ENCODE measurements at regions not wholly inside any gene's neighbourhood (a gene's known extent, or its start where the extent isn't known, plus 50 kb on each side); places are given as distances from the start of the nearest gene placed in this dataset.

DNA sequence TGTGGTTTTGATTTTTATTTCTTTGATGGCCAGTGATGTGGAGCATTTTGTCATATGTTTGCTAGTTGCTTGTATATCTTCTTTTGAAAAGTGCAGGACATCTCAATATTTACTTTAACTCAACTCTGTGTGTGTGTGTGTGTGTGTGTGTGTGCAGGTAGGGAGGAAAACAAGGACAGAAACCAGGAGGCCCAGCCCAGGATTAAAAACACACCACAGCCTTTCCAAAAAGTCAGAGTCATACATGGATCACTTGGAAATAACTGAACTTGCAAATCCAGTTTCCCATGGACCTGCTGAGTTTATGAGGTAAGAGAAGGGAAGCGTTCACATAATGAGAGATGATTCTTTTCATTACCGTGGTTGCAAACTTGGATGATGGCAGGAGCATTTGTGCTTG lies 189.9 kb upstream of the LYZL1 start:
- Mint-ChIP-seq H3K9me3 (ENCODE audit: unreplicated experiment) (peaks cover 3% of the 10 kb centered on the region), H3K4me1 (ENCODE audit: low read depth, unreplicated experiment) (peaks cover 6% of the 10 kb centered on the region), H3K27me3 (ENCODE audit: low read depth, unreplicated experiment) (no peaks in the 10 kb centered on the region), H3K4me3 (ENCODE audit: unreplicated experiment) (no peak overlapping the region), H3K36me3 (ENCODE audit: low read depth, unreplicated experiment) (peaks cover under 1% of the 10 kb centered on the region), H3K27ac (ENCODE audit: unreplicated experiment) (no peak overlapping the region)
- DNase-seq (ENCODE audit: low read depth), result no peak
- Histone ChIP-seq H3K4me3 (ENCODE audit: insufficient read depth, low read depth, low read length) (no peak overlapping the region), H3K79me2 (ENCODE audit: insufficient read depth, low read length) (no peaks in the 10 kb centered on the region), H3K4me1 (ENCODE audit: insufficient read depth, low read length) (no peaks in the 10 kb centered on the region), H3K27me3 (ENCODE audit: insufficient read depth, low read length) (peaks cover 3% of the 10 kb centered on the region), H4K20me1 (ENCODE audit: insufficient read depth, low read length) (no peaks in the 10 kb centered on the region), H3K9ac (ENCODE audit: low read length) (no peak overlapping the region), H3K36me3 (ENCODE audit: insufficient read depth, low read length) (no peaks in the 10 kb centered on the region), H3K4me2 (ENCODE audit: low read length) (no peak overlapping the region), H3K27ac (ENCODE audit: low read depth, low read length) (no peak overlapping the region), H3K9me3 (ENCODE audit: insufficient read depth, low read depth, low read length) (no peaks in the 10 kb centered on the region), H2AFZ (ENCODE audit: low read depth, low read length) (no peak overlapping the region)
- no peak for TF ChIP-seq EZH2 (IDR thresholded peaks at IDR 0.05; ENCODE audit: insufficient read depth, low read length)
- TF ChIP-seq, protein P1, sequence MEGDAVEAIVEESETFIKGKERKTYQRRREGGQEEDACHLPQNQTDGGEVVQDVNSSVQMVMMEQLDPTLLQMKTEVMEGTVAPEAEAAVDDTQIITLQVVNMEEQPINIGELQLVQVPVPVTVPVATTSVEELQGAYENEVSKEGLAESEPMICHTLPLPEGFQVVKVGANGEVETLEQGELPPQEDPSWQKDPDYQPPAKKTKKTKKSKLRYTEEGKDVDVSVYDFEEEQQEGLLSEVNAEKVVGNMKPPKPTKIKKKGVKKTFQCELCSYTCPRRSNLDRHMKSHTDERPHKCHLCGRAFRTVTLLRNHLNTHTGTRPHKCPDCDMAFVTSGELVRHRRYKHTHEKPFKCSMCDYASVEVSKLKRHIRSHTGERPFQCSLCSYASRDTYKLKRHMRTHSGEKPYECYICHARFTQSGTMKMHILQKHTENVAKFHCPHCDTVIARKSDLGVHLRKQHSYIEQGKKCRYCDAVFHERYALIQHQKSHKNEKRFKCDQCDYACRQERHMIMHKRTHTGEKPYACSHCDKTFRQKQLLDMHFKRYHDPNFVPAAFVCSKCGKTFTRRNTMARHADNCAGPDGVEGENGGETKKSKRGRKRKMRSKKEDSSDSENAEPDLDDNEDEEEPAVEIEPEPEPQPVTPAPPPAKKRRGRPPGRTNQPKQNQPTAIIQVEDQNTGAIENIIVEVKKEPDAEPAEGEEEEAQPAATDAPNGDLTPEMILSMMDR (IDR thresholded peaks at IDR 0.05; ENCODE audit: insufficient read depth, low read depth, low read length), result no peak
- no peak for FAIRE-seq

DNA sequence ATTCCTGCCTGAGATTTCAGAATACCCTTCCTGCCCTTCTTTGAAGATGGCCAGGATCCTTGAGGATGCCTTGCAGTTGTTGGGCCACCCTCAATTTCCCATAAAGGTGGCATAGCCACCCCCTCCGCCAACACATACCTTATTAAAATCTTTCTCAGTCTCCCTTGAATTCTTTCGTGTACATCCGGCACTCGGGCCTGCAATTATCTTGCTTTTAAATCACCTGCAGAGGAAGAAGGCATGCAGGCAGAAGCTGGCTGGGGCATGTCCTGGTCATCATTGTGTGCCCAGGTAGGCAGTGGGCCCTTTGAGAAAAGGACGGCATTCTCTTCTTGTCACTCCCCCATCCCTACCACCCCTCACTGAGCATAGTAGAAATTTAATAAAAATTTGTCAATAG lies 189.5 kb upstream of the LYZL1 start:
- FAIRE-seq, result no peak
- Histone ChIP-seq H3K9ac (ENCODE audit: low read length) (no peak overlapping the region), H4K20me1 (ENCODE audit: insufficient read depth, low read length) (no peaks in the 10 kb centered on the region), H3K9me3 (ENCODE audit: insufficient read depth, low read depth, low read length) (no peaks in the 10 kb centered on the region), H3K27ac (ENCODE audit: low read depth, low read length) (no peak overlapping the region), H2AFZ (ENCODE audit: low read depth, low read length) (no peak overlapping the region), H3K4me3 (ENCODE audit: insufficient read depth, low read depth, low read length) (no peak overlapping the region), H3K4me1 (ENCODE audit: insufficient read depth, low read length) (peaks cover 1% of the 10 kb centered on the region), H3K4me2 (ENCODE audit: low read length) (no peak overlapping the region), H3K27me3 (ENCODE audit: insufficient read depth, low read length) (peaks cover 3% of the 10 kb centered on the region), H3K79me2 (ENCODE audit: insufficient read depth, low read length) (no peaks in the 10 kb centered on the region), H3K36me3 (ENCODE audit: insufficient read depth, low read length) (no peaks in the 10 kb centered on the region)
- no peak for DNase-seq (ENCODE audit: low read depth)
- Mint-ChIP-seq H3K27me3 (ENCODE audit: low read depth, unreplicated experiment) (no peaks in the 10 kb centered on the region), H3K4me1 (ENCODE audit: low read depth, unreplicated experiment) (peaks cover 6% of the 10 kb centered on the region), H3K4me3 (ENCODE audit: unreplicated experiment) (no peak overlapping the region), H3K36me3 (ENCODE audit: low read depth, unreplicated experiment) (no peaks in the 10 kb centered on the region), H3K27ac (ENCODE audit: unreplicated experiment) (no peak overlapping the region), H3K9me3 (ENCODE audit: unreplicated experiment) (peaks cover 2% of the 10 kb centered on the region)
- no peak for TF ChIP-seq EZH2 (IDR thresholded peaks at IDR 0.05; ENCODE audit: insufficient read depth, low read length)
- TF ChIP-seq, protein P1 (IDR thresholded peaks at IDR 0.05; ENCODE audit: insufficient read depth, low read depth, low read length), result no peak

DNA sequence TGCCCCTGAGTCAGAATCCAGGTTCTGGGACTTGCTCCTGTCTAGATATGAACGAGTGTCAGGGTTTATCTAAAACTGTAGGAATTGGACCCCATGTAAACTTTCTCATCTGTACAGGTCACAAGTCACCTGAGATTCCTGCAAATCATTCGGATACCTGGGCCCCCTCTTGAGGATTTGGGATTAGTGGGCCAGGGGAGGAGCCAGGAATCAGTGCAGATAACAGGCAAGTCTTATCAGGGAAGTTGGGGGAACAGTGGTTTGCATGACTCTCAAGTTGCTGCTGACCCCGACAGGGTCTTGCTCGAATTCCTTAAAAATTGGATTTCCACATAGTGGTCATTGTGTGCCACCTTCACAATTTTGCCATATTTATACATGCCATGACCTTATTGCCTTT lies 188.4 kb upstream of the LYZL1 start:
- Mint-ChIP-seq H3K4me3 (ENCODE audit: unreplicated experiment) (no peak overlapping the region), H3K9me3 (ENCODE audit: unreplicated experiment) (no peaks in the 10 kb centered on the region), H3K36me3 (ENCODE audit: low read depth, unreplicated experiment) (no peaks in the 10 kb centered on the region), H3K4me1 (ENCODE audit: low read depth, unreplicated experiment) (peaks cover 14% of the 10 kb centered on the region), H3K27ac (ENCODE audit: unreplicated experiment) (no peak overlapping the region), H3K27me3 (ENCODE audit: low read depth, unreplicated experiment) (no peaks in the 10 kb centered on the region)
- H3K4me2 ChIP-seq (ENCODE audit: low read length), result no peak overlapping the region
- DNase-seq (ENCODE audit: low read depth) (no peak), FAIRE-seq (no peak)
- no peak overlapping the region for H2AFZ ChIP-seq (ENCODE audit: low read depth, low read length)
- H3K27ac ChIP-seq (ENCODE audit: low read depth, low read length), result no peak overlapping the region
- no peak for TF ChIP-seq EZH2 (IDR thresholded peaks at IDR 0.05; ENCODE audit: insufficient read depth, low read length)
- TF ChIP-seq, protein P1 (IDR thresholded peaks at IDR 0.05; ENCODE audit: insufficient read depth, low read depth, low read length), result no peak
- no peak overlapping the region for H3K4me3 ChIP-seq (ENCODE audit: insufficient read depth, low read depth, low read length)
- no peaks in the 10 kb centered on the region for H3K9me3 ChIP-seq (ENCODE audit: insufficient read depth, low read depth, low read length)
- H3K4me1 ChIP-seq (ENCODE audit: insufficient read depth, low read length), result peaks cover 11% of the 10 kb centered on the region
- H4K20me1 ChIP-seq (ENCODE audit: insufficient read depth, low read length), result no peaks in the 10 kb centered on the region
- no peaks in the 10 kb centered on the region for H3K79me2 ChIP-seq (ENCODE audit: insufficient read depth, low read length)
- no peak overlapping the region for H3K9ac ChIP-seq (ENCODE audit: low read length)
- no peaks in the 10 kb centered on the region for H3K36me3 ChIP-seq (ENCODE audit: insufficient read depth, low read length)
- peaks cover 3% of the 10 kb centered on the region for H3K27me3 ChIP-seq (ENCODE audit: insufficient read depth, low read length)
